ENCODE measurements at regions not wholly inside any gene's neighbourhood (a gene's known extent, or its start where the extent isn't known, plus 50 kb on each side); places are given as distances from the start of the nearest gene placed in this dataset.

- no peak overlapping the region for H3K4me3 ChIP-seq (ENCODE audit: control extremely low read depth in 1 of 5, extremely low read depth in 1 of 5, insufficient read depth in 1 of 5, low read depth in 2 of 5, low read length in 4 of 5)
- no peak overlapping the region for H3K9ac ChIP-seq (ENCODE audit: low read length)
- H3K4me2 ChIP-seq (replicated peaks; ENCODE audit: low read depth, low read length, poor library complexity, severe bottlenecking) = peak overlapping the region; percentile 28
- peaks cover 8% of the 10 kb centered on the region for H3K9me3 Mint-ChIP-seq (ENCODE audit: insufficient read depth)
- peaks cover 0 to 8% (median 2%) of the 10 kb centered on the region in 3 donors for H3K9me3 ChIP-seq (ENCODE audit: control extremely low read depth in 1 of 3, control insufficient read depth in 2 of 3, insufficient read depth in 1 of 3, low read length in 2 of 3)
- H4K20me1 ChIP-seq (ENCODE audit: control insufficient read depth, insufficient read depth, low read length, poor library complexity, severe bottlenecking) = no peaks in the 10 kb centered on the region
- ChIA-PET POLR2A (no interaction called here), CTCF (no interaction called here)
- no peak for DNase-seq
- H3K4me1 ChIP-seq (ENCODE audit: control insufficient read depth in 2 of 2, insufficient read depth in 2 of 2, low read length in 2 of 2) = peaks cover 17 to 19% of the 10 kb centered on the region in 2 donors
- no peaks in the 10 kb centered on the region for H3K27me3 ChIP-seq (replicated peaks in 1 of 4; ENCODE audit: control extremely low read depth in 1 of 4, control insufficient read depth in 3 of 4, insufficient read depth in 4 of 4, low read length in 3 of 4)
- TF ChIP-seq EZH2 (IDR thresholded peaks at IDR 0.05; ENCODE audit: borderline replicate concordance, insufficient read depth, low read depth, low read length, poor library complexity, severe bottlenecking) (no peak), CTCF (IDR thresholded peaks at IDR 0.05) (no peak)
- no peak for ATAC-seq (ENCODE audit: low read depth)
- H3K79me2 ChIP-seq (ENCODE audit: control insufficient read depth, insufficient read depth, low read length) = no peaks in the 10 kb centered on the region
- H3K27ac ChIP-seq (ENCODE audit: low read length in 2 of 2) = no peak overlapping the region
- H3K4me3 Mint-ChIP-seq = peak overlapping the region; percentile 49
- H2AFZ ChIP-seq (ENCODE audit: insufficient read depth, low read depth, low read length, poor library complexity, severe bottlenecking) = no peak overlapping the region
- whole genome bisulfite sequencing (ENCODE audit: insufficient coverage) = no CpG with 5 or more reads among the region's 5 CpGs
- no peaks in the 10 kb centered on the region for H3K36me3 ChIP-seq (replicated peaks in 1 of 2; ENCODE audit: control extremely low read depth in 1 of 2, control insufficient read depth in 1 of 2, extremely low read depth in 1 of 2, insufficient read depth in 2 of 2, low read length in 1 of 2)
- no peaks in the 10 kb centered on the region for H3K27me3 Mint-ChIP-seq
- peaks cover 27% of the 10 kb centered on the region for H3K4me1 Mint-ChIP-seq
- intact Hi-C loops (cut with micrococcal nuclease) = no loop called here
- H3K27ac Mint-ChIP-seq = peak overlapping the region; percentile 46
These were observed 391.7 kb upstream of the KLF6 start for GRCh38 chr10:4176500-4177281.

- Histone ChIP-seq H4K20me1 (ENCODE audit: control insufficient read depth, insufficient read depth, low read length, poor library complexity, severe bottlenecking) (no peaks in the 10 kb centered on the region), H3K79me2 (ENCODE audit: control insufficient read depth, insufficient read depth, low read length) (no peaks in the 10 kb centered on the region), H3K4me1 (ENCODE audit: control insufficient read depth in 2 of 2, insufficient read depth in 2 of 2, low read length in 2 of 2) (peaks cover 16 to 21% of the 10 kb centered on the region in 2 donors), H2AFZ (ENCODE audit: insufficient read depth, low read depth, low read length, poor library complexity, severe bottlenecking) (no peak overlapping the region), H3K36me3 (replicated peaks in 1 of 2; ENCODE audit: control extremely low read depth in 1 of 2, control insufficient read depth in 1 of 2, extremely low read depth in 1 of 2, insufficient read depth in 2 of 2, low read length in 1 of 2) (no peaks in the 10 kb centered on the region), H3K9ac (ENCODE audit: low read length) (no peak overlapping the region), H3K27ac (ENCODE audit: low read length in 2 of 2) (no peak overlapping the region), H3K9me3 (ENCODE audit: control extremely low read depth in 1 of 3, control insufficient read depth in 2 of 3, insufficient read depth in 1 of 3, low read length in 2 of 3) (peaks cover 0 to 8% (median 2%) of the 10 kb centered on the region in 3 donors), H3K4me3 (ENCODE audit: control extremely low read depth in 1 of 5, extremely low read depth in 1 of 5, insufficient read depth in 1 of 5, low read depth in 2 of 5, low read length in 4 of 5) (no peak overlapping the region), H3K27me3 (replicated peaks in 1 of 4; ENCODE audit: control extremely low read depth in 1 of 4, control insufficient read depth in 3 of 4, insufficient read depth in 4 of 4, low read length in 3 of 4) (no peaks in the 10 kb centered on the region), H3K4me2 (replicated peaks; ENCODE audit: low read depth, low read length, poor library complexity, severe bottlenecking) (no peak overlapping the region)
- intact Hi-C loops (cut with micrococcal nuclease) = no loop called here
- 93% methylated on average over 9 of the region's 9 CpGs for WGBS (ENCODE audit: insufficient coverage)
- ATAC-seq (ENCODE audit: low read depth) = no peak
- Mint-ChIP-seq H3K27ac (no peak overlapping the region), H3K4me3 (no peak overlapping the region), H3K9me3 (ENCODE audit: insufficient read depth) (peaks cover 8% of the 10 kb centered on the region), H3K4me1 (peaks cover 32% of the 10 kb centered on the region), H3K27me3 (no peaks in the 10 kb centered on the region)
- ChIA-PET CTCF (no interaction called here), POLR2A (interaction anchor here (0.7 kb wide), 1 partner anchor 1002 kb away, joined by 3 read pairs; the partner anchor contains the start of gene PITRM1)
- TF ChIP-seq EZH2 (IDR thresholded peaks at IDR 0.05; ENCODE audit: borderline replicate concordance, insufficient read depth, low read depth, low read length, poor library complexity, severe bottlenecking) = no peak
- no peak for TF ChIP-seq CTCF (IDR thresholded peaks at IDR 0.05)
- no peak for DNase-seq
These were observed 389.2 kb upstream of the KLF6 start for GRCh38 chr10:4174197-4174596.

Data from B cell (primary cell).